Activated CD4-positive, alpha-beta T cell treated with anti-CD3 and anti-CD28 coated beads for 4 hours (primary cell): ENCODE measurements at regions not wholly inside any gene's neighbourhood (a gene's known extent, or its start where the extent isn't known, plus 50 kb on each side); places are given as distances from the start of the nearest gene placed in this dataset.
"Not testable (repeated sequence)": the region's sequence is repeated elsewhere in the genome, so short reads cannot be mapped to it uniquely, and the experiment has no call there.

Source experiments
- DNase-seq, 2 donors: peaks; one replicate each; pipeline ENCODE4 v3.0.0-alpha.2; 2020

DNA sequence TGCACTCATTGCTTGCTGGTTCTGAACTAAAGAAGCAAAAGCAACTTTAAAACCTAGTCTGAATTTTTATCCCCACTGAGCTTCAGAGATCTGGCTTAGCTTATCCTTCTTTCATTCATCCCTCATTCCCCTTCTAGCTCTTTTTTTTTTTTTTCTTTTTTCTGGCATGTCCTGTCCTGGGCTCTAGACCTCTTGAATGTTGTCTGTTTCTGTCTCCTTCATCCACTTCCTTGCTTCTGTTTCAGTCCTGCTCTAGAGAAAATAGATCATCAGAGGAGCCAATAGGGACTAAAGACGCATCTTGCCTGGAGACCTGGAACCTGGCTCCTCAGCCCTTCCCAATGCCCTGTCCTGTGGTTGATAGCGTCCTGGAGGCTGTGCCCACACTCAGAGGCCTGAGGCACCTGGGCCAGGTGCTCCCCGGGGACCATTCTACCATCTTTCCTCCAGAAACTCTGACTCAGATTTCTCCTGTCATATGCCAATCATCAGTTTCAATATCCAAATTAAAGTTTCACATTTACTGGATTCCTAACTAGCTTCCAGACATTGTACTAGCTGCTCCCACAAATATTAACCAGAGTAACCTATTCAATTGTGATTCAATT, 115.7 kb upstream of the GATB start:
- no peak for DNase-seq

DNA sequence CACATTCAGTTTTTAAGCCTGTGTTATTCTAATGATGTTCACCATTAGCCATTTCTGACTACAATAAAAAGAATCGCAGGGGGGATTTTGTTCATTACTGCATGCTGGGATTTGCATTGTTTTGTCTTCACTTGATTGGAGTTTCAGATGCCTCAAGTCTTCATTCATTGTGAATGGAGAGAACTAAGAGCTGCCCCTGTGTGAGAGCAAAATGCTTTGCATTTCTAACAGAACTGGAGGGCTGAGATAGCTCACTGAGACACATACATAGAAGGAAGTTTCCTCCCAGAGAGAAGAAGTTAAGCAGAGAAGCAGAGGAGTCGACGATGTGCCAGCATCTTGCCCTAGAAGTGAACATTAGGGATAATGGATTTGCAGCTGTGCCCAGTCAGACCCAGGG, 113.5 kb upstream of the GATB start:
- no peak for DNase-seq

DNA sequence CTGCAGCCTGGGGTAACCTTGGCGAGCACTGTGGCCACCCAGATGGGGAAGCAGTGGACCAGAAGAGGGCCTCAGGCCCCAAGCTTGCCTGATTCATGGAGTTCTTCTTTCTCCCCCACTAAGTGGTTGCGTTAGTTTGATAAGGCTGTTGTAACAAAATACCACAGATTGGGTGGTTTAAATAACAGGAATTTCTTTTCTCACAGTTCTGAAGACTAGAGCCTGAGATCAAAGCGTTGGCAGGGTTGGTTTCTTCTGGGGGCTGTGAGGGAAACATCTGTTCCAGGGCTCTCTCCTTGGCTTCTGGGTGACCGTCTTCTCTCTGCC, 105.7 kb upstream of the GATB start:
- no peak for DNase-seq

DNA sequence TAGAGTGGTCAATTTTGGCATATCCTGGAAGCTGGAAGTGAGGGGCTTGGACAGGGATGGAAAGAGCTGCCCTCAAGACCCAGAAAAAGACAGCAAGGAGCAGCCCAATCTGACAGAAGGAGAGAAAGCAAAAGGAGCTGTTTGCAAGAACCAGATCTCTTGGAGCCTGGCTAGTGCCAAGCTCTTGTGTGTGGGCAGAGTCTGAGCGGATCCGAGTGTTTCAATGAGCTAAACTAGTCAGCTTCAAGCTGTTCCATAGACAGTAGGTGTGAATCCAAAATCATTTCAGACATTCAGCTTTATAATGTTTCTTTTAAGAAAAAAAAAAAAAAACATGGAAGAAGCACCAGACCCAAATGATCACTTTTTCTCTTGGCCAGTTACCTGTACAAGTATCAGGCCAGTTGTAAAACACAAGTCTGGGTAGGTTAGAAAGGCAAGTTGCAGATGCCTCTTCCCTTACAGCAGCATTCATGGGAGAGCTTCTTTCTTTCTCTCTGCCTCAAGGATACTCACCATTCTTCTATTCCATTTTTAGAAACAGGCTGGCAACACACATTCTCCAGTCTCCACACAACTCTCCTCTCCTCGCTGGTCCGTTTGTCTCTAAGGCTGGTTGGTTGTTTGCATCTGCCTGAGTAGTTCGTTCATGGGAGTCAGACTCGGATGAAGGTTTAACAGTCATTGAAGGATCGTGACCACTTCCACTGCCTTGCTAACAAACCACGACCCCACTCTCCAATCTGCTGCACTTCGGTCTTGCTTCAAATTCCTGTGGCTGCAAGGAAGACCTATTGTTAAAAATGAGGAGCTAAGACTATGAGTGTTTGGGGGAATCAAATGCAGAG, 105.2 kb upstream of the GATB start:
- no peak for DNase-seq

DNA sequence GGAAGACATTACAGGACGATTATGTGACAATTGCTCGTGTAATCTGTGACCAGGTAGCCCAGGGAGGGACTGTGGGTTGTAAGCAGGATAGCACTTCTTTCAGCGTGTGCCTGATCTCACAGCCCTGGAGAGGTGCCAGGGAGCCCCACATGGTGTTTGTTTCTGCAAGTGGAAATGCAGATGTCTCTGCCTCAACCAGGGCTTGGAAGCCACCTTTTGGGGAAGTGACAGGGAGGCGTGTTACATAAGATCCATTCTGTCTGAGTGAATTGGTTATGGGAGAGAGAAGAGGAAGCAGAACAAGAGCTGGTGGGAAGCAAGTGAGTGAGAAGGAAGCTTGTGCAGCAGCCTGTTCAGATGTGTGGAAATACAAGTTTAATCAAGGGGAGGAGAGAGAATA, 104.5 kb upstream of the GATB start:
- DNase-seq, result no peak

DNA sequence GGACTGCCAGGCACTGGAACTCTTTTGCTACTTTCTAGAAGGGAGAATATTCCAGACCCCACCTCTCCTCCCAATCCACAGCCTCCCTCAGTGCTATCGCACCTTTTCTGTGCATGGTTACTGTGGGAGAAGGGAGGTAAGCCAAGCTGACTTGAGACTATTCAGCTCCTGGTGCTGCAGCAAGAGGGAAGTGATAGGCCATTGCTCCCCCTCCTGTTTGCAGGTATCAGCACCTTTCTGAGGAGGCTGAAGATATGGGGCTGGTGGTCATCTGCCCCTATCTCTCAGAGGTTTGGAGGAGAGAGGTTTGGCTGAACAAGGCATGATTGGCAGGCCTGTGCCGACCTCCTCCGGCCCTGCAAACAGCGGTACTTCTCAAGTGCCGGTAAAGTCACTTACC, 103.3 kb upstream of the GATB start:
- no peak for DNase-seq

DNA sequence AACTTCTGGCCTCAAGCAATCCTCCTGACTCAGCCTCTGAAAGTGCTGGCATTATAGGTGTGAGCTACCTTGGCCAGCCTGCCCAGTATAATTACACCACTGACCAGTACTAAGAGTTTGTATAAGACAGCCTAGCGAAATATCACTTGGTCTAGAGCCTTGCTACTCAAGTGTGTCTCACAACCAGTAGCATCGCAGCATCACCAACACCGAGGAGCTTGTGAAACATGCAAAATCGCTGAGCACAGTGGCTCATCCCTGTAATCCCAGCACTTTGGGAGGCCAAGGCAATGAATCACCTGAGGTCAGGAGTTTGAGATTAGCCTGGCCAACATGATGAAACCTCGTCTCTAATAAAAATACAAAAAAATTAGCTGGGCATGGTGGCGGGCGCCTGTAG, 102.0 kb upstream of the GATB start:
- DNase-seq, result no peak

DNA sequence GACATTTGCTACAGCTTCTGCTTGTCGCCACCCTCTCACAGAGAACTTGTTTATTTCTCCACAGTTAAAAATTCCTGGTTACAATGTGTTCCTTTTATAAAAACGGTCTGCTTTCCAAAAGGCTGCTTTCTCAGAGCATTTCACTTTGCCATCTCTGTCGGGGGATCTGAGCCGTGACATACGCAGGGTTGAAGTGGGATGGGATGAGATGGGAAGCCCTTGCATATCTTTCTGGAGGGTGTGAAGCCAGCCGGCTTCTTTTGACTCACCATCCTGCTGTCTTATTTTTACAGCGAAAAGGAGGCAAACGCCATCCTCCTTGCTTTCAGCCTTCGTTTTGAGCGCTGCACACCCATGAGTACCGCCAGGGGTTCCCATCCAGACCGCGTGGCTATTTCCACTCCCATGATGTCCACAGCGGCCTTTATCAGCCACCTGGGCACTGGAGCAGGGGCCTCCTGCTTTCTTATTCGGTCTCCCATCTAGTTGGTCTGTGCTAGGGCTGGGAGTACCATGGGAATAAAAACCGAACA, 99.8 kb upstream of the GATB start:
- DNase-seq, result no peak

DNA sequence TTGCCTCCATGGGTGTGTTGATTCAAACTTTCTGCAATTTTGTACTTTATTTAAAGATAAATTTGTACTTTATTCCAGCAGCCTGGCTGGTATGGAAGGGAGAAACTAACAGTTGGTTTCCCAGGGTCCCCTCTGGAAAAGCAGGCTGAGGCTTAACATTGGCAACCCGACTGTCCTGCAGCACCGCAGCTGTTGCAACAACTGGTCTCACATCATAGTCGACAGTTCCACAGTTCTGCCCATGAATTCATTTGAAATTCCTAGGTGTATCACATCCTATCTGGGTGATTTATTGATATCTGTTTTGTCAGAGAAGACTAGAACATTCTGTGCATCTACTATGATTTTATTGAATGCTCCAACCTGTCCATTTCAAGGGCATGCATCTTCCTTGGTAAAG, 98.8 kb upstream of the GATB start:
- no peak for DNase-seq

DNA sequence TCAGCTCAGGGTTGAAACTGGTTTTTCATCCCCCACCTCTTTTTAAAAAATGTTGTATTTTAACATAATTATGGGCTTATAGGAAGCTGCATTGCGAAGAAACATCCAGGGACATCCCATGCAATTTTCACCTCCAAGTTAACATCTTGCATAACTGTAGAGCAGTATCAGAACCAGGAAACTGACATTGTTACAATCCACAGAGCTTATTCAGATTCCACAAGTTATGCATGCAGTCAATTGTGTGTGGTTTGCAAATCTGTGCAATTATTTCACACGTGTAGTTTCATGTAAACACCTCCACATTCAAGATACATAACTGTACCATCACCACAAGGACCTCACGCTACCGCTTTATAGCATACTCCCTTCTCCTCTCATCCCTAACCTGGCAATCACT, 97.5 kb upstream of the GATB start:
- DNase-seq, result no peak

DNA sequence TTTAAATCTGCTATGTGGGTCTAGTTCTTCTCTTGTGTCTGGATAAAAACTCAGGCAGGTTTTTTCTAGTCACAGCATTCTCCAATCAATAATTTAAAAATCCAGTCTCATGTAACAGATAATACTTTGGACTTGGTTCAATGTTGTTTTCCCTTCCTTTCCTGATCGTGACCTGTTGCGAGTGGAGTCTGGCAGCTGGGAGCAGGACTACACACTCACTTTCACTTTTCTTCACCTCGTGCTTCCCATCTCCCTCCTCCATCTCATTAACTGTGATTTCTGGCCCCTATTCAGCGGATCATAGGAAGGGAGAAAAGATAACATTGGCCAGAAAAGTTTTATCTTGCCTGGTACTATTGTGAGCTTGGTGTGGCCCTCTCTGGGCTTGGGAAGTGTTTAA, 96.6 kb upstream of the GATB start:
- DNase-seq, result no peak

DNA sequence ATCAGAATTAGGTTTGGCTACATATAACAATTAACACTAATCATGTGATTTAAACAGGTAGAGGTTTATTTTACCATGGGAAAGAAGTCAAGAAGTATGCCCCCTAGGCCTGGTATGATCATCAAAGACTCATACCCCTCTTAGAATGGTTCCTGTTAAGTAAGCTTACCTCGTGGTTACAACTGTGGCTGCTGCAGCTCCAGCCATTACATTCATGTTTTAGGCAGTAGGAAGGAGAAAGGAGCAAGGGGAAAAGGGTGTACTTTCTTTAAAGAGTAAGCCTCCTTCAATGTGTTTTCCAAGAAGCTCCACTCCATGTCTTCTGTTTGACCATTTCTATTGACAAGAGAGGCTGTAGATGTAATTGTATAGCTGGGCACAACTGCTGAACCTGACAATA, 94.9 kb upstream of the GATB start:
- DNase-seq, result no peak

DNA sequence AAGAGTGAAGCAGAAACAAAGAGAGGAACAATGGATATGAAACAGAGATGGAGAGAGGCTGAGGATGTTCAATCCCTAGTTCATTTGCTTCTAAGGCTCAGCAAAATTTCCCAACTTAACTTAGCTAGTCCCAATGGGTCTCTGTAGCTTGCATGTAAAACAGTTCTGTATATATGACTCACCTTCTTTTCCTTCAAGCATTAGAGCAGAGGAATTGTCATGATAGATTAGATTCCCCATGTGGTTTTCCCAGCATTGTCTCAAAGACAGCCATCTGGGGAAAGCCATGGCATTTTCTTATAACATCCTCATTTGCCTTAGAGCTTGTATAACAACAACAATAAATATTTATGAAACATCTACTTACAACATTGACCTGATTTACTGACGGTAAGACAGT, 93.9 kb upstream of the GATB start:
- DNase-seq, result no peak

DNA sequence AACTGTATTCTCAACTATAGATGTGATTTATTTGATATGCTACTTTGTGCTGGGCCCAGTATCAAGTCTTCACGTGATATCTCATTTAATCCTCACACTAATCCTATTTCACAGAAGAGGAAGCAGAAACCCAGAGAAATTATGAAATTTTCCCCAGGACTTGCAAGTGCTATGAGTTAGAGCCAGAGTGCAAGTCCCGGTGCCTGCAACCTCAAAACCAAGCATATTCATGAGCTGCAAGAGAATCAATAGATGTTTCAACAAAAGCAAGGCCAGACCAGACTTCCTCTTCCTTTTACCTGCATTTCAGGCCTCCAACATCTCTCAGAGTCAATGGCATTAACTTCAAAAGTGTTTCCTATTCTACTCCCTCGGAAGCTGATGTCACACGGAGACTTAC, 92.2 kb upstream of the GATB start:
- no peak for DNase-seq

DNA sequence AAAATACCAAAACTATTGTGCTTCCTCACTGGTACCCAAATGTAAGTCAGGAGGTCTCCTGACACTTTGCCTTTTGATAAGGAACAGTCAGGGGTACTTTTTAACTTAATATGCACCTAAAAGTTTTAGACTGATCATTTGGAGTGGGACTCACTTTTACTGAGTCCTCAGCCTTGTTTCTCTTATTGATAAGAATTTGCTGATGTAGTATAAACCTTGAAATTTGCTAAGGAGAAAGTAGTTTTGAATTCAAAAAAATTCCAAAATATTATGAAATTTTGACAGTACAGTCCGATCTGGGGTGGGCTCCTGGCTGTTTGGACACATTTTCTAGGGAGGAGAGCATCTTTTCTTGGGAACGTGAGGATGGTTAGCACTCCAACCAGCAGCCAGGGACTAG, 91.4 kb upstream of the GATB start:
- no peak for DNase-seq

DNA sequence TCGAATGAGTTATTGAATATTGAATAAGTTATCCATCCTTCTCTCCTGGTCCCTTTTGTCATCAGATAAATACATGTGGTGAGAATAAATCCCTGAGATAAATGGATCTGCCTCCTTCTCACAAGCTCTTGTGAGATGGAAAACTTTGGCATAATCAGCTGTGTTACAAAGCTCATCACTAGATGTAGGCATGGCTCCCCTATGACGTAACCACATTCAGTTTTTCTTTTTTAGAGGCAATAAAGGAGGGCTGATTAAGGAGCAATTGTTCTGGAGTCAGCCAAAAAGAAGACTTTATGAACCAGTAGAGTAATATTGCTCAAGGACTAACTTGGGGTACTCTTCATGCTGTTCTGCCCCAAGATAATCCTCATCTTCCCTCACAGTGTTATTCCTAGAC, 90.5 kb upstream of the GATB start:
- DNase-seq, result no peak

DNA sequence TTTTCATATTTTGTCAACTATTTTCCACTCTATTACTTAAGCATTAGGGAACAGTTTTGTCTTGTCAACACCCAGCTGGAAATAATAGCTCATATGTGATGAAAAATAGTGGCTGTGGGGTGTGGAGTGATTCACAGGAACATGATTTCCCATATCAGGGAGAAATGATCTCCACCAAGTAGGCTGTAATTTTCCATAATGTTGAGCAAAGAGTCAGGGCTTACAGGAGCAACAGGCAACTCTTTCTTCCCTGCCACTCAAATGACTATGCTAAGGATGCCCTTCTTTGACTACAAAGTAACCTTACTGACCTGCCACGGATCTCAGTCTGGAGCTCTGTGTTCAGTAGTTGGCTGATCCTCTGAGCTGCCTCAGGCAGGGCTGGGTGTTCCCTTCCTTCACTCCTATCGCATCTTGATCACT, 90.0 kb upstream of the GATB start:
- no peak for DNase-seq

DNA sequence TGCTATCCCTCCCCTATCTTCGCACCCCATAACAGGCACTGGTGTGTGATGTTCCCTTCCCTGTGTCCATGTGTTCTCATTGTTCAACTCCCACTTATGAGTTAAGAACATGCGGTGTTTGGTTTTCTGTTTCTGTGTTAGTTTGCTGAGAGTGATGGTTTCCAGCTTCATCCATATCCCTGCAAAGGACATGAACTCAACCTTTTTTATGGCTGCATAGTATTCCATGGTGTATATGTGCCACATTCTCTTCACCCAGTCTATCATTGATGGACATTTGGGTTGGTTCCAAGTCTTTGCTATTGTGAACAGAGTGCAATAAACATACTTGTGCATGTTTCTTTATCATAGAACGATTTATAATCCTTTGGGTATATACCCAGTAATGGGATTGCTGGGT, 84.7 kb upstream of the GATB start:
- not testable (repeated sequence) for DNase-seq

DNA sequence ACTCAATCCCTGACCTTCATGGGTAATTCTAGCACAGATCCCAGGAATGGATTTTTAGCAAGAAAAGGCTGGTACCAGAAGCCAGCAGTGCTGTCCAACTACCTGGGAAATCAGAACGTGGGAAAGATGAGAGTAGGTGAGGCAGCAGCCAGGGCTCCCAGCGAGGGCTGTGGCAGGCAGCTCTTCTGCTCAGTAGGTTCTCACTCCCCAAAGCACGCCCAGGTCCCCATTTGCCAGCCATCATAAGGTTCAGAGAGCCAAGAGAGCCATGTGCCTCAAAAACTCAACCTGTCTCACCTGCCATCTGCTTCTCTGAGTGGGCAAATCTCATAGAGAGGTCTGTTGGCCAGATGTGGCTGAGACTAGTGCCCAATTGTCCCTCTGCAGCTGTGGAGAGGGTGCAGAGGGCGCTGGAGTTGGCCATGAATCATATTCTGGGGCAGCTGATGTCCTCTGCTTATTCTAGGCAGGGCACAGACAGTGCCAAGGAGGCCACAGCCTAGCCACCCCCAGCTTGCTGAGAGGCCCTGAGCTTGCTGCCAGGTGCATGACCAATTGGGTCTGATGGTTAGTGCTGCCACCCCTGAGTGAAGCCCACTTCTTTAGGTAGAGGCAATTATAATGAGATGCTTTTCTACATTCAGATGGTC, 81.7 kb upstream of the GATB start:
- no peak for DNase-seq

DNA sequence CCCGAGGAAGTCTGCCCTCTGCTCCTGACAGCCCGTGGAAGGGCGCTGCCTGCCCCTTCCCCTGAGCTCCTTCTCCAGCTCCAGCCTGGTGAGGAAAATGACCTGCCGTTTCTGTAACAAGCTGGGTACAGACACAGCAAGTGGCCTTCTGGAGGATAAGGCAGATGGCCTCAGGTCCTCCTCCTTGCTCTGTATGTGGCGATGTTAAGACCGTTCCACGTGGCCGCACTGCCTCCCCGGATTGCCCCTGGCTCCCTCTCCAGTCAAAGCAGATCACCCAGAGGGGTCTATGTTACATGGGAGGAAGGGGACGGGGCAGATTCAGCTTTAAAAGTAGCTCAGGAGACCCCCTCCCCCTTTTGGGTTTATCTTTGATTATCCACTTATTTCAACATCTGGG, 80.3 kb upstream of the GATB start:
- DNase-seq, result no peak

DNA sequence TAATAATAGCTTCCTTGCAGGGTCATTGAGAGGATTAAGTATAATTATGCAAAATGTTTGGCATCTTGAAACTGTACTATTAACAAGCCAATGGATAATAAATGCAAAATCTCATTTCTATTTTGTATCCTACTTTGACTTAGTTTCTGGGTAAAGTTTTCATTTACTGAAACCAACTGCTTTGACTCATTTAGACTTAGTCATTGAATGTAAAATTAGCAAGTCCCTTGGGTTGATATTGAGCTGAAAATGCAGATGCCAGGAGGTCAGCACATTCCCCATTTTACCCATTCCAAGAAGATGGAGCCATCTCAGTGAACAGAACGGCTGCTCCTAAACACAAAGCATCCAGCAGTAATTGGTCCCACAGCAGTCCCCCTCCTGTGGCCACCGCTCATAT, 74.7 kb upstream of the GATB start:
- no peak for DNase-seq

DNA sequence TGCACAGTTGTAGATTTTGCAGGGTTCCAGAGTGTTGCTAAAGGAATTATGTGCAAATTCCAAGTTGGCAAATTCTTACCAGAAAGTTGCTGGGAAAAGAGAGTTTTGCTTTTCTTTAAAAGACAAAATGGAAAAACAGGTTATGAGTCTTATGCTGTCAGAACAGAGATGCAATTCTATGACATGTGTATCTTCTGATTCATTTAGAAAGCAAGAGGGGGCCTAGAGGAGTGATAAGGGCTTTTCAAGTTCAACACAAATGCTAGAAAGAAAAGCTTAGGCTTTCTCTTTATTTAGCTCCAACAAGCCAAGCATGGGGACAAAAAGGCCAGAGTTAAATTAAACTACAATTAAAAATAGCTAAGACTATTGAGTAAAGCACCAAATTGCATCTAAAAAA, 72.4 kb upstream of the GATB start:
- no peak for DNase-seq

DNA sequence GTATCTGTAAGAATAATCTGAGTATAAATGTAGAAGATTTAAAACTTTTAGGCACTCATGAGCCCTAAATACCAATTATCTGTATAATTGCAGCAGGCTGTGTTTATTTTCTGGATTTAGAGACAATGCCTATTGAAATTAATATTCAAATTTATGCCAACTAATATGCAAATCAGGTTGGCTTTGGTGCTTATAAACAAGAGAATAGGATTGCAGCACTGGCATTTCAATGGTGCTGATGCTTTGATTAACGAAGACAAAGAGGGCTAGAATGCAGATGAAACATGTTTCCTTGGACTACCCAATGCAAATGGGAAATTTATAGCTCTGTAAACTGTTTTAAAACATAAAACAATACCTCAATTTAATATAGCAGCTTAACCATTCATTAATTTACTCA, 70.7 kb upstream of the GATB start:
- no peak for DNase-seq

DNA sequence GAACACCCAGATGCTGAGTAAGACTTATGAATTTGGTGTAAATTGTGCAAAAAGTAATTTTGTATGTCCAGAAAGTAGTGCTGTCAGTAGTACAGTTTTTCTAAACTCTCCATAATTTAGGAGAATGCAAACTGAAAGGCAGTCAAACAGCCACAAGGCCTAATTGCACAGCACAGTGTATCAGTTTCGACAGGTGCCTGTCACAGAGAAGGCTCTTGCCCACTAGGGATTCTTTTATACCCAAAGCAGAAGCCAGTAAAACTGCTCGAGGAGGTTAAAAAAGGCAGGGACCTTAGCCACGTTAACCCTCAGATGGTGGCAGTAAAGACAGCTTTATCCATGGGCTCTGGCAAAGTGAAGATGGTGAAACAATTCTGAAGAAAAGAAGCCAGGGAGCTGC, 69.4 kb upstream of the GATB start:
- DNase-seq, result no peak
